Astrocyte of the cerebellum (primary cell): ENCODE measurements at regions not wholly inside any gene's neighbourhood (a gene's known extent, or its start where the extent isn't known, plus 50 kb on each side); places are given as distances from the start of the nearest gene placed in this dataset.

Source experiments
- DNase-seq: peaks from one replicate; pipeline ENCODE4 v3.0.0-alpha.2; 2011; ENCODE audit warnings: low read depth
- H3K4me3 ChIP-seq: 2 replicates; pipeline ENCODE4 v1.5.1; 2011; ENCODE audit warnings: mild to moderate bottlenecking, low read depth, low read length, moderate library complexity
- in situ Hi-C: cut with HindIII; loops from 2 replicates; pipeline ENCODE4 v1.10.0; 2017; ENCODE audit warnings: low sequenced_read_pairs
- TF ChIP-seq, protein P1 (sequence below): IDR thresholded peaks from 2 replicates; pipeline ENCODE4 v1.5.1; 2012; ENCODE audit warnings: low read length, low read depth, moderate library complexity, mild to moderate bottlenecking; ENCODE audit errors: missing control alignments

DNA sequence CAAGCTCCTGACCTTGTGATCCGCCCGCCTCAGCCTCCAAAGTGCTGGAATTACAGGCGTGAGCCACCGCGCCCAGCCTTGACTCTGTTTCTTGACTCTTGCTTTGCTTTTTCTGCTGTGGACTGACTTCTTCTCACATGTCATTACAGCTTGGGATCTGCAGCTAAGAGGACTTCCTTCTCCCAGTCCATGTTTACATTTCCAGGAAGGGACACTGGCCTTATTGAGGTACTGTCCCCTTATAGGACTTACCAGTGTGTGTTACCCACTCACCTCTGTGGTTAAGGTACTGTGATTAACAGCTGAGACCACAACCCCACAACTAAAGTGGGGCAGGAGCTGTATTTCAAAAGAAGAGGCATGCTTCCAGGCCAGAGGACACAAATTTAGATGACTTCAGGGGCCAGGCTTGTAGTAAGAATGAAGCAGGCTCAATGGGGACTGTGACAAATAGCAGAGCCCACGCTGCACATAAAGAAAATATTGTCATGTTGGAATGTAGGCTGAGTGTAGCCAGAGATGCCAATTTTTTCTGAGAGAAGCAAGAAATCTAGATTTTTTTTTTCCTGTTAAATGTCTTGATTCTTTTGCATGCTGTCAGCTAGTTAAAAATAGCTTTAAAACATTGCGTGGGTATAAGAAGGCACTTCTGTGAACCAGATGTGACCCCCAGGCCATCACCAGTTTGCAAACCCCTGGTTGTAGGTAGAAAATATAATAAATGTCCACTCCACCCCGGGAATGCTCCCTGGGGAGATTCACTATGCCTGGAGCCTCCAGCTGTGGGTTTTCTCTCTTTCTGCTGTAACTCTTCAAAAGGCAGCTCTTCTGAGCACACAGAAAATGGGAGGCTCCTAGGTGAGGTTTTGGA lies 75.0 kb downstream of the PTPDC1 start:
- no peak for DNase-seq
- TF ChIP-seq, protein P1, sequence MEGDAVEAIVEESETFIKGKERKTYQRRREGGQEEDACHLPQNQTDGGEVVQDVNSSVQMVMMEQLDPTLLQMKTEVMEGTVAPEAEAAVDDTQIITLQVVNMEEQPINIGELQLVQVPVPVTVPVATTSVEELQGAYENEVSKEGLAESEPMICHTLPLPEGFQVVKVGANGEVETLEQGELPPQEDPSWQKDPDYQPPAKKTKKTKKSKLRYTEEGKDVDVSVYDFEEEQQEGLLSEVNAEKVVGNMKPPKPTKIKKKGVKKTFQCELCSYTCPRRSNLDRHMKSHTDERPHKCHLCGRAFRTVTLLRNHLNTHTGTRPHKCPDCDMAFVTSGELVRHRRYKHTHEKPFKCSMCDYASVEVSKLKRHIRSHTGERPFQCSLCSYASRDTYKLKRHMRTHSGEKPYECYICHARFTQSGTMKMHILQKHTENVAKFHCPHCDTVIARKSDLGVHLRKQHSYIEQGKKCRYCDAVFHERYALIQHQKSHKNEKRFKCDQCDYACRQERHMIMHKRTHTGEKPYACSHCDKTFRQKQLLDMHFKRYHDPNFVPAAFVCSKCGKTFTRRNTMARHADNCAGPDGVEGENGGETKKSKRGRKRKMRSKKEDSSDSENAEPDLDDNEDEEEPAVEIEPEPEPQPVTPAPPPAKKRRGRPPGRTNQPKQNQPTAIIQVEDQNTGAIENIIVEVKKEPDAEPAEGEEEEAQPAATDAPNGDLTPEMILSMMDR = no peak
- in situ Hi-C loops = no loop called here
- no peak overlapping the region for H3K4me3 ChIP-seq

DNA sequence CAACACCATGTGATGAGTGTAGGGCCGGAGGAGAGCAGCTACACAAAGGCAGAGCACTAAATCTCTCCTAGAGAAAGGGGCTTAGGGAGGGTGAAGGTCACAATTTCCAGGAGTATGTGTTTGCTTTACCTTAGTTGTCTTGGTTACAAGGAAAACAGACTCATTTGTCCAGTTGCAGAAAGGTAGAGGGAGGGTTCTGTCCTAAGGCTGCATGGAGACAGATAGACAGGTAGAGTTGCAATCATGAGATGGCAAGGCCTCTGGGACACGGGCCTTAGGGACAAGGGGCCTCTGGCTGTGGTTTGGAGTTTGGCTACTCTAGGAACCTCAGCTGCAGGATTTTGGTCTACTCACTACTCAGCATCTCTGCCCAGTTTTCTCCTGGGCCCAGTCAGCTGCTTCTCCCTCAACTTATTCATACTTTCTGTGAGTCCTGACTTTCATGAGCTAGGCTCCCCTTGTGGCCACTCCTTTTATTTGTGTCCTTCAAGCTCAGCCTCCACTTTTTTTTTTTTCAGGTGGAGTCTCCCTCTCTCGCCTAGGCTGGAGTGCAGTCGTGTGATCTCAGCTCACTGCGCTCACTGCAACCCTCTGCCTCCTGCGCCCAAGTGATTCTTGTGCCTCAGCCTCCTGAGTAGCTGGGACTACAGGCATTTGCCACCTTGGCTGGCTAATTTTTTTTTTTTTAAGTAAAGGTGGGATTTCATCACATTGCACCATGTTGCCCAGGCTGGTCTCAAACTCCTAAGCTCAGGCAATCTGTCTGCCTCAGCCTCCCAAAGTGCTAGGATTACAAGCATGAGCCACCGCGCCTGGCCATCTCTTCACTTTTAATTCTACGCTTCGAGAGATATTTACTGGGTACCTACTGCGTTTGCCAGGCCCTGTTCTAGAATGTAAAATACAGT lies 76.6 kb downstream of the PTPDC1 start:
- no peak overlapping the region for H3K4me3 ChIP-seq
- TF ChIP-seq, protein P1 = no peak
- in situ Hi-C loops = no loop called here
- no peak for DNase-seq

DNA sequence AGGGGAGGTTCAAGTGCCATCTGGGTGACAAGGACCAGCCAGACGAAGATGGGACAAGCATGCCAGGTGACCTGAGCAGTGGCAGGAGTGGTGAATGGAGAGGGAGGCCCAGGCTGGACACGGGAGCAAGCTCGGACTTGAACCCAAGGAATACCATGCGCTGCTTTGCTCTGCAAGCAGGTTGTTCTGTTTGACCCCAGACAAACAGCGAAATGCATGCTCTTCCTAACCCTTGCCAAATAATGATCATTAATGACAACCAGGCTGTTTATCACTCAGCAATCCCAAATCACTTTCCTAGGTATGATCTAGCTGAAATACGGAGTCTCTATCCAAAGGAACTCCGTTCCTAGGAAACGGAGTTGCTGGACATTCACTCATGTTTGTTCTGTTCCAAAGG lies 77.4 kb downstream of the PTPDC1 start:
- no peak for DNase-seq
- TF ChIP-seq, protein P1 = no peak
- in situ Hi-C loops = no loop called here
- H3K4me3 ChIP-seq = no peak overlapping the region

DNA sequence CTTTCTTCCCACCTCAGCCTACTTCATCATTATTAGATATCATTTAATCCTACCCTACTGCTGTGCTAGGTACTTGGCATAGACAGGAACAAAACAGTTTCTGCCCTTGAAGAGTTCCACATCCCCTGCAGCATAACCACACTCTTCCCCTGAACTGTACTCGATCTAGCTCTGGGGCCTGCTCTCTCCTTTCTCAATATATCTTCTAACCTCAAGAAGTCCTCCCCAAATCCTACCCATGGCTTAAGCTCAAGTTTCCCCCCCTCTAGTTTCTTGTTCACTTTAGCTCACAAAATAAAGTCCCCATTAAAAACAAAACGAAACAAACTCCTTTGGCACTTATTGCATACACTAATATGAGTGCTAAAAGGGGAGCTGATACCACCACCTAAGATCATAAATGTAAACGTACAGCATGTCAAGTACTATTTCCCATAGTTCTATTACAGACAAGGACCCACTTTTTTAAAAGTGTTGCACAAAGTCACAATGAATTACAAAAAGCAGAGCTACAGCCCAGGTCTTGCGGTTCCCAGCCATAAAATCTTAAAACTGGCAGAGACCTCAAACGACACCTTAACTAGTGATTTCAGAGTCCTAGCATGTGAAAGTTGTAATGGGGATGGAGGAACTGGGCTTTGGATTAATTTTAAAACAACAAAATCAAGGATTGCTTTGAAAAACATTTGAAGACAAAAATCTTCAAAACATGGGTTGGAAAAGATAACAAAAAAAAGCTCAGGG lies 80.7 kb downstream of the PTPDC1 start:
- DNase-seq = no peak
- in situ Hi-C loops = no loop called here
- TF ChIP-seq, protein P1 = no peak
- no peak overlapping the region for H3K4me3 ChIP-seq

DNA sequence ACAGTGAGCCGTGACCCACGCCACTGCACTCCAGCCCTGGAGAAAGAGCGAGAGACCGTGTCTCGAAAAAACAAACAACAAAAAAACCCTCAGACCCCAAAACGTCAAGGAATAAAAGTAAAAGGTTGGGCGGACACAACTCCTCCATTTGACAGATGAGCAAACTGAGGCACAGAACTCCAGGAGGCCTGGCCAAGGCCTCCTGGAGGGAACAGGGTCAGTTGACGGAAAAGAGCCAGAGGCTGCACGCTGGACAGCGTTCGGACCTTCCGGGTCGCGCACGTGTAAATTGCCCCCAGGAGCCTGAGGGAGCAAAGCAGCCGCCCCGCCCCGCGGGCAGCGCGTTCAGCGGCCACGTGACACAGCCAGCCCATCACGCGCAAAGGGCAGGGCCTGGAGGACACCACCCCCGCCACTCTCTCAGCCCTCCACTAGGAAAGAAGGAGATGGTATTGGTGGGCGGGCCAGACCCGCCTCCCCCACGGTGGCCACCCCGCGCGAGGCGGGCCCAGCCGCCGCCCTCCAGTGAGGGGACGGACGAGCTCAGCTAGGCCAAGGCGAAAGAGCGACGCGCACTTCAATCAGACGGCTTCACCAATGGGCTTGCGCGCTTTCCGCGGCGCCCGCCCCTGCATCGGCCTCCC lies 81.5 kb downstream of the PTPDC1 start:
- in situ Hi-C loops = no loop called here
- peak; percentile 97 for DNase-seq
- H3K4me3 ChIP-seq = peak overlapping the region; percentile 57
- TF ChIP-seq, protein P1 = no peak
